Suppressor macrophage treated with lipopolysaccharide for 1 hour (primary cell): ENCODE measurements at regions not wholly inside any gene's neighbourhood (a gene's known extent, or its start where the extent isn't known, plus 50 kb on each side); places are given as distances from the start of the nearest gene placed in this dataset.

Experiments used
- DNase-seq, 3 donors: peaks; one replicate each; pipeline ENCODE4 v3.0.0-alpha.2; 2020 to 2022

DNA sequence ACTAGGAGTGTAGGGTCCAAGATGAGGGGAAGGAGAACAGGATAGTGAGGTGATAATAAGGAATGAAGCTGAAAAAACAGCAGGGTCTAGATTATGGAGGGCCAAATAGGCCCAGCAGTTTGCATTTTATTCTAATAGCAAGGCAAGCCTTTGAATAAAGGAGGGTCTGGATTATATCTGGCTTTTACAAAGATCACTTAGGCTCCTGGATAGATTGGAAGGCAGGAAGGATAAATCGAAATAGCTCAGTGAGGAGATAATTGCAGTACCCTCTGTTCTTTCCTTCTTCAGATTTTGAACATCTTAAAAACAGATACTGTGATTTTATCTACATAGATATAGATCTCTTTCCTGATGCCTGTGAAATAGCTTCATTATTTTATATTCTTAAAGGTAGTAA is 53.8 kb upstream of the PTGFR start:
- no peak for DNase-seq

- DNase-seq: no peak
Measured at GRCh38 chr1:78437396-78437795, 53.4 kb upstream of the PTGFR start.

GRCh38 chr1:78437941-78438340 is 52.8 kb upstream of the PTGFR start:
- no peak for DNase-seq

DNA sequence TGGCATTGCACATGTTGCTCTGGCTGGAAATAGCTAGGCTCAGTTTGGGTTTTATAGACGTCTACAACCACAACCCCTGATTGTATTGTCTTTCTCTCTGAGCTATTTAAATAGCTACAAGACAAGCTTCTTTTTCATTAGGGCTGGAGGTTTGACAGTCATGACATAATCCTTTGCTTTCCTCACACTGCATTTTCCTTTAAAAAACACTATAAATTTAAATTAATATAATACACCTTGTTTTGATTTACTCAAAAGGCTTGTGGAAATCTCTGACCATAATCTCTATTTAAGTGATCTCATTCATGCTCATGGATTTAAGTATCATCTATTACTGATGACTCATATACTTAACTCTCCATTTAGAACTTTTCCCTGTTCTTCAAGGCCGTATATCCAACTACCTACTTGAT is 50.4 kb upstream of the PTGFR start:
- no peak for DNase-seq
